ENCODE measurements at regions not wholly inside any gene's neighbourhood (a gene's known extent, or its start where the extent isn't known, plus 50 kb on each side); places are given as distances from the start of the nearest gene placed in this dataset.

DNA sequence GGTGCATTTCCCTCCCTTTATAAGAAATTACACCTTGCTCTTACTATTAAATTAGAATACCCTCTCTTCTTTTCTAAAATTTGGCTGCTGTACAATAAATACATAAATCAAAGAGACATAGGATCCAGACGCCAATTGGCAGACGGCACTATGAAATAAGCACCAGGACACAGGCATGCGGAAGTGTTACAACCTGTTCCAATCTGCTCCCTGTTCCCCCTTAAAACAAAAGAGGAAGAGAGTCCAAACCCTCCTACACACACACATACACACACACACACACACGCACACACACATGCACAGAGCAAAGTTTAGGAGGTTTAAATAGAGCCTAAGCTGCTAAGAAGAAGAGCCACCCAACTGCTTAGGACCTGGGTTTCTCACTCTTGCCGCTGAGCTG lies 75.6 kb upstream of the ZNF507 start:
- no peak overlapping the region for H3K27ac ChIP-seq (ENCODE audit: low read depth in 1 of 2, low read length in 1 of 2)
- H3K9me3 ChIP-seq (ENCODE audit: control insufficient read depth in 4 of 4, insufficient read depth in 3 of 4, low read length in 3 of 4) = peaks cover 0 to 9% (median 2%) of the 10 kb centered on the region in 4 donors
- no peaks in the 10 kb centered on the region for H3K4me1 ChIP-seq (ENCODE audit: control insufficient read depth in 5 of 5, insufficient read depth in 5 of 5, low read length in 5 of 5)
- WGBS, 2 donors = 59 to 63% methylated on average over 5 of the region's 5 CpGs
- no peak overlapping the region for H3K4me3 ChIP-seq
- DNase-seq (no peak), ATAC-seq (ENCODE audit: insufficient read depth, low FRiP score) (no peak)
- H3K36me3 ChIP-seq (ENCODE audit: control insufficient read depth in 4 of 4, insufficient read depth in 4 of 4, low read length in 4 of 4) = no peaks in the 10 kb centered on the region
- TF ChIP-seq, protein P1, sequence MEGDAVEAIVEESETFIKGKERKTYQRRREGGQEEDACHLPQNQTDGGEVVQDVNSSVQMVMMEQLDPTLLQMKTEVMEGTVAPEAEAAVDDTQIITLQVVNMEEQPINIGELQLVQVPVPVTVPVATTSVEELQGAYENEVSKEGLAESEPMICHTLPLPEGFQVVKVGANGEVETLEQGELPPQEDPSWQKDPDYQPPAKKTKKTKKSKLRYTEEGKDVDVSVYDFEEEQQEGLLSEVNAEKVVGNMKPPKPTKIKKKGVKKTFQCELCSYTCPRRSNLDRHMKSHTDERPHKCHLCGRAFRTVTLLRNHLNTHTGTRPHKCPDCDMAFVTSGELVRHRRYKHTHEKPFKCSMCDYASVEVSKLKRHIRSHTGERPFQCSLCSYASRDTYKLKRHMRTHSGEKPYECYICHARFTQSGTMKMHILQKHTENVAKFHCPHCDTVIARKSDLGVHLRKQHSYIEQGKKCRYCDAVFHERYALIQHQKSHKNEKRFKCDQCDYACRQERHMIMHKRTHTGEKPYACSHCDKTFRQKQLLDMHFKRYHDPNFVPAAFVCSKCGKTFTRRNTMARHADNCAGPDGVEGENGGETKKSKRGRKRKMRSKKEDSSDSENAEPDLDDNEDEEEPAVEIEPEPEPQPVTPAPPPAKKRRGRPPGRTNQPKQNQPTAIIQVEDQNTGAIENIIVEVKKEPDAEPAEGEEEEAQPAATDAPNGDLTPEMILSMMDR (IDR thresholded peaks at IDR 0.05; ENCODE audit: control extremely low read depth, extremely low read depth) = no peak
- peaks cover 0 to 3% (median 0%) of the 10 kb centered on the region in 3 donors for H3K27me3 ChIP-seq (ENCODE audit: control insufficient read depth in 3 of 3, insufficient read depth in 3 of 3, low read length in 2 of 3)
- no peak overlapping the region for H3K9ac ChIP-seq (ENCODE audit: insufficient read depth in 1 of 2, low read length in 2 of 2)

DNA sequence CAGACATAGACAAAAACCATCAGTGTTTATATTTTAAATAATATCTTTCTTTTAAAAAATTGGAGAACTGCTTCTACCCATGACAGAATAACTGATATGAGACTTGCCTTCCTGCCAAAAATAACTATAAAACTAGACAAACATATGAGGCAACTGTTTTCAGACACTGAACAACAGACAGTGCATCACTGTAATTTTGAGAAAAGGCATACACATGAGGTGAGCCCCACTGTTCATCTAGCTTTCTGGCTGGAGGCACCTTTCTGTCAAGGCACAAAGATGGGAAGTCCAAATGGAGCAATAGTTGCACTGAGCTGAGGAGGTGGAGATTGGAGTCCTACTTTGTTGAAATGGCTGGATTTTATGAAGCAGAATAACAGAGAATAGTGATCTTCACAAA lies 71.9 kb upstream of the ZNF507 start:
- peak in 1 of 3 donors; percentile 24 for DNase-seq

DNA sequence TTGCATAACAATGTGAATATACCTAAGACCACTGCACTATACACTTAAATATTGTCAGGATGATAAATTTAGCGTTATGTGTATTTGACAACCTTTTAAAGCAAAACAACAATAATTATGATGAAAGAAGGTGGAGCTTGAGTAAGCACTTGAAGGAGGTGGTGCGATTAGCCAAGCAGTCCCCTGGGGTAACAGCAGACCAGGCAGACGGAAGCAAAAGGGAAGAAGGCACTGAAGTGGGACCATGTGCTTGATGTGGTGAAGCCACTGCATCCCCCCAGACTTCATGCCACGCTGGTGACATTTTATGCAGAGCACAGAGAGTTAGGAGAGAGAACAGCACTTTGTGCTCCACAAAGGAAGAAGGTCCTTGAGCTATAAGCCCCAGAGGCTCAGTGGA lies 58.3 kb upstream of the ZNF507 start:
- no peaks in the 10 kb centered on the region for H3K27me3 ChIP-seq (ENCODE audit: control insufficient read depth in 3 of 3, insufficient read depth in 3 of 3, low read length in 2 of 3)
- peaks cover 0 to 1% (median 0%) of the 10 kb centered on the region in 4 donors for H3K9me3 ChIP-seq (ENCODE audit: control insufficient read depth in 4 of 4, insufficient read depth in 3 of 4, low read length in 3 of 4)
- WGBS, 2 donors = 51 to 52% methylated on average over 4 of the region's 4 CpGs
- DNase-seq = no peak
- no peak overlapping the region for H3K27ac ChIP-seq (ENCODE audit: low read depth in 1 of 2, low read length in 1 of 2)
- TF ChIP-seq, protein P1 (IDR thresholded peaks at IDR 0.05; ENCODE audit: control extremely low read depth, extremely low read depth) = no peak
- H3K4me3 ChIP-seq = no peak overlapping the region
- no peaks in the 10 kb centered on the region for H3K36me3 ChIP-seq (ENCODE audit: control insufficient read depth in 4 of 4, insufficient read depth in 4 of 4, low read length in 4 of 4)
- H3K4me1 ChIP-seq (ENCODE audit: control insufficient read depth in 5 of 5, insufficient read depth in 5 of 5, low read length in 5 of 5) = peaks cover 0 to 7% (median 0%) of the 10 kb centered on the region in 5 donors
- ATAC-seq (ENCODE audit: insufficient read depth, low FRiP score) = no peak
- no peak overlapping the region for H3K9ac ChIP-seq (ENCODE audit: insufficient read depth in 1 of 2, low read length in 2 of 2)

More for the DNA sequence above, 71.9 kb upstream of the ZNF507 start:
- Histone ChIP-seq H3K9ac (ENCODE audit: insufficient read depth in 1 of 2, low read length in 2 of 2) (no peak overlapping the region), H3K27ac (ENCODE audit: low read depth in 1 of 2, low read length in 1 of 2) (no peak overlapping the region), H3K4me3 (no peak overlapping the region), H3K36me3 (ENCODE audit: control insufficient read depth in 4 of 4, insufficient read depth in 4 of 4, low read length in 4 of 4) (no peaks in the 10 kb centered on the region), H3K27me3 (ENCODE audit: control insufficient read depth in 3 of 3, insufficient read depth in 3 of 3, low read length in 2 of 3) (no peaks in the 10 kb centered on the region), H3K9me3 (ENCODE audit: control insufficient read depth in 4 of 4, insufficient read depth in 3 of 4, low read length in 3 of 4) (peaks cover 0 to 9% (median 2%) of the 10 kb centered on the region in 4 donors), H3K4me1 (ENCODE audit: control insufficient read depth in 5 of 5, insufficient read depth in 5 of 5, low read length in 5 of 5) (no peaks in the 10 kb centered on the region)
- TF ChIP-seq, protein P1 (IDR thresholded peaks at IDR 0.05; ENCODE audit: control extremely low read depth, extremely low read depth) = no peak
- ATAC-seq (ENCODE audit: insufficient read depth, low FRiP score) = no peak

DNA sequence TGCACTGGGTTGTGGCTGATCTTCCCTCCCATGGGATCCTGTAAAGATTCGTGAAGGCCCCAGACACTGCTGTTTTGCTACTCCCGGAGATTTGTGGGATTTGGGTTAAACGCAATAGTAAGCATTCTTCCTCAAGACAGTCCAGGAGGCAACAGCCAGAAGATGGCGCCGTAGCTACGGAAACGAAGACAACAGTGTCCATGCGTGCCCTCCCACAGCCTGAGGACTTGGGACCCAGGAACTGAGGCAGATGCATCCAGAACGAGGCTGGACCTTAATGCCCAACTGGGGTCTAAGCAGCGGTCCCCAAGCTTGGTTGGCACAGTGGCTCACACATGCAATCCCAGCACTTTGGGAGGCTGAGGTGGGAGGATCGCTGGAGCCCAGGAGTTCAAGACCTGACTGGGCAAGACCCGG lies 57.6 kb upstream of the ZNF507 start:
- TF ChIP-seq, protein P1 (IDR thresholded peaks at IDR 0.05; ENCODE audit: control extremely low read depth, extremely low read depth) = no peak

More for the DNA sequence above, 57.6 kb upstream of the ZNF507 start:
- Histone ChIP-seq H3K27me3 (ENCODE audit: control insufficient read depth in 3 of 3, insufficient read depth in 3 of 3, low read length in 2 of 3) (no peaks in the 10 kb centered on the region), H3K36me3 (ENCODE audit: control insufficient read depth in 4 of 4, insufficient read depth in 4 of 4, low read length in 4 of 4) (no peaks in the 10 kb centered on the region), H3K4me3 (no peak overlapping the region), H3K4me1 (ENCODE audit: control insufficient read depth in 5 of 5, insufficient read depth in 5 of 5, low read length in 5 of 5) (peaks cover 0 to 7% (median 0%) of the 10 kb centered on the region in 5 donors), H3K9me3 (ENCODE audit: control insufficient read depth in 4 of 4, insufficient read depth in 3 of 4, low read length in 3 of 4) (no peaks in the 10 kb centered on the region), H3K9ac (ENCODE audit: insufficient read depth in 1 of 2, low read length in 2 of 2) (no peak overlapping the region), H3K27ac (ENCODE audit: low read depth in 1 of 2, low read length in 1 of 2) (no peak overlapping the region)
- WGBS, 2 donors = 30 to 33% methylated on average over 12 of the region's 12 CpGs
- ATAC-seq (ENCODE audit: insufficient read depth, low FRiP score) = peak; percentile 41
- peak; percentile 78 to 87 (median 83) for DNase-seq

All from lung (tissue), 11 donors.